GM19025 (cell line): ENCODE measurements at regions not wholly inside any gene's neighbourhood (a gene's known extent, or its start where the extent isn't known, plus 50 kb on each side); places are given as distances from the start of the nearest gene placed in this dataset.

Experiments used
- ATAC-seq: cut with Tn5 transposase; IDR thresholded peaks from one replicate; pipeline ENCODE4 v1.9.1; 2021; ENCODE audit warnings: mild to moderate bottlenecking, low read depth, moderate library complexity; ENCODE audit not compliant: unreplicated experiment

DNA sequence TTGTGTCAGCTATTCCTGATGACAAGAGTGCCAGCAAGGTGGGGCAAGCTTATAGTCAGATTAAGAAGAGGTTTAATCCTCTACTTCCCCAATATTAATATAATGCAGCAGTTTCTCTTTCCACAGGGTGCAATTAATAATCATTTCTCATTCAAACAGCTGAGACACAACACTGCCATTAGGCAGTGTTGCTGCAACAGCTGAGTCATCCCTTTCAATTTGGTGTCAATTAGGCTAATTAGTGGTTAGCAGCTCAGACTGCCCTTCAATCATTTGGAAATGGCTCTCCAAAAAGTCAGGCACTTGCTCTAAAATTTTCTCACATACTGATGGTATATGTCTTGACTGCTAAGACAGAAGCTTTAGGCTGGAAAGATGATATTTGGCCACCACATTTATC is 265.7 kb upstream of the FAM241A start:
- ATAC-seq, result no peak

DNA sequence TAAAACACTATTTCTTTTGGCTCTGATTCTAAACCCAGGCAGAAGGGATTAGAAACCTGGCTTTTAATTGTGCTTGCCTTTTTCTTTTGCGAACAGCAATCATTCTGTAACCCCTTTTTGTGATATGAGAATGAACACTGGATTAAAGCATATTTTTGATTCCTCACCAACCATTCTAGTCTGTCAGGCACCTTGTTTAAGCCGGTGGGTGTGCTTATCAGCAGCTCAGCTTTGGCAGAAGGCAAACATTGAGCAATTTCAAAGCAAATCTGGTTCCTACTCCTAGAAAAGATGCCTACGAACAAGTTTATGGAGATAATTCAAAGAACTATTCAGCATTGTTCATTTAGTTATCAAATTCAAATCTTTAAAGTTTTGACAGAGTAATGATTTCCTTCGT is 265.1 kb upstream of the FAM241A start:
- no peak for ATAC-seq

DNA sequence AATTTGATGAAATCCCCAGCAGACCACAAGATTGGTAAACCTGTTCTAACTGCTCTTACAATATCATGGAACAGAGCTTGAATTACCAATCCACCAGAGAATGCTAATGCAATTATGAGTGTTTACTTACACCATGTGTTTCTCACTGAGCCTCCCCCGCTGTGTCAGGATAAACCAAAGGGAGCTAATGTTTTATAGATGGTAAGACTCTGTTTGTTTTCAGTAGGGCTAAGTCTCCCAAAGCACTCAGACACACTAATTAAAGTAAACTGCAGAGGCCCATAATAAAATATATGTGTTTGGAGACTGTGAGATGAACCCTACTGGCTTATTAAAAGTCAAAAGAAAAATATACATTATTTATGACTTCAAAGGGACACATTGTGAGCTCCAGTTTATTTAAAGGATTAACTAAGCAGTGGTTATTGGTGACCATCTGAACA is 261.7 kb upstream of the FAM241A start:
- ATAC-seq, result no peak

DNA sequence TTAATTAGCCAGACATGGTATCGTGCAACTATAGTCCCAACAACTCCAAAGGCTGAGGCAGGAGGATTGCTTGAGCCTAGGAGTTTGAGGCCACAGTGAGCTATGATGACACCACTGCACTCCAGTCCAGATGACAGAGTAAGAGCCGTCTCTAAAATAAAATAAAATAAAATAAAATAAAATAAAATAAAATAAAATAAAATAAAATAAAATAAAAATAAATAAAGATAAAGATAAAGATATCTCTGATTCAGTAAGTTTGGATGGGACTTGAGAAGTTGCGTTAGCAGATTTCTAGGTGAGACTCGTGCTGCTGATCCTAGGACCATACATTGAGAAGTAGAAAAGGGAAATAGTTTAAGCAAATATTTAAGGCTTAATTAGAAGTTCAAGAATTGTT is 254.8 kb upstream of the FAM241A start:
- ATAC-seq, result no peak

DNA sequence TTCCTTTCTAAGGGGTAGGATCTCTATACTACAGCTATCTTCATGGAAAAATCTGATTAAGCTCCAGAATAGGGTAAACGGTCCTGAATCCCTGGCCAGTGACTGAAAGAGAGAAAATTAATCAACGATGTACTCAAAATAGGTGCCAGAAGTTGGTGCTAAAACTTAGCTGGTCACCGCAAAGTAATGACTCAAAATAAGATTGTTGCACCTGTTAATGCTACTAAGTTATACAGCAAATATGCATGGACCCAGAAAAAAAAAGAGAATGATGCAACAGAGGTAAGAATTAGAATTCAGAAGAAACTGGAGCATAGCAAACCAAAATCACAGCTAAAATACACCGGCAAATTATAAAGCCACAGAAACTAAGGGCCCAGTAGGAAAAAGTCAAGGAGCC is 239.7 kb upstream of the FAM241A start:
- ATAC-seq, result peak; percentile 53

DNA sequence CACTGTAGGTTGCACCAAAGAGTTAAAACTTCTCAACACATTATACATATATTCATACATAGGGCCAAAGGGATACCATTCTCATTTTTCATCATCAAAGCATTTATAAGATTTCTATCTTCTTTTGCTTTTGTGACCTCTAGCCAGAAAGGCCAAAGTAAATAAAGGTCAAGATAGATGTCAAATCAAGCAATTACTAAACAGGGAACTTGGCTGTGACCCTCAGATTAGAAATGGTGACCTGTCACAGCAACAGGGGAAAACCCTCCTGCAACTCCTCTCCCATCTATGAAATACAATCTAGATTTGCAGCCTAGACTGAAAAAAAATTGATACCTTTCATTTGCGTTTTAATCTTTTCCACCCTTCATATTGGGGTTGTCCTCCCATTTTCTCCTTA is 225.6 kb upstream of the FAM241A start:
- no peak for ATAC-seq

DNA sequence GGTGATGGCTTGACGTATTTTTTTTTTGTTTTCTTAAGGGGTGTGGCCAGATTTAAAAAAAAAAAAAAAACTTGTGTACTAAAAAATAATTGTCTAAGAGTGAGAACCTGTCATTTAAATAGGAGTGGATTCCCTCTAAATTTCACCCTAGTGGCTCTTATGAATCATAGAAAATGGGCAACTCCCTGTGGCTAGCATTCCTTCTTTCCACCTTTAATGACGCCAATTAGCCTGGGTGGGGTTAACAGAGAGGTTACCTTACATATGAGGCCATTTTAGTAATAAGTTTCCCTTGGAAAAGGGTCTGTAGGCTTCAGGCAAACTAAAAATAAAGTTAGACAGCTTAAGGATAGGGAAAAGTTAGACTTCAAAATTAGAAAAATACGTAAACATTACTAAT is 223.5 kb upstream of the FAM241A start:
- ATAC-seq, result no peak

DNA sequence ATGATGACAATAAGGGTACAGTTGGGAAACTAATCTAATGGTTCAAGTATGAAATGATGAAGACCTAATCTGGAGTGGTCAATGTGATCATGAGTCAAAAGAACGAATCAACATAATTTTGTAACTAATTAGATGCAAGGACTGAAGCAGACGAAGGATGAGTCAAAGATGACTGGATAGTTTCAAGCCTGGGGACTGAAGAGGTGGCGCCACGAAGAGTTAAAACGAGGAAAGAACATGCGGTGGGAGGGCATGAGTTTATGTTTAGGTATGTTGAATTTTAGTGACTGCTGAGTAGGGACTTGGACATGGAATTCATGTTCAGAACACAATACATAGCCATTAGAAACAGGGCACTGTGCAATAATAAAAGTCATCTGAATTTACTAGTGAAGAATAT is 221.5 kb upstream of the FAM241A start:
- ATAC-seq, result no peak

DNA sequence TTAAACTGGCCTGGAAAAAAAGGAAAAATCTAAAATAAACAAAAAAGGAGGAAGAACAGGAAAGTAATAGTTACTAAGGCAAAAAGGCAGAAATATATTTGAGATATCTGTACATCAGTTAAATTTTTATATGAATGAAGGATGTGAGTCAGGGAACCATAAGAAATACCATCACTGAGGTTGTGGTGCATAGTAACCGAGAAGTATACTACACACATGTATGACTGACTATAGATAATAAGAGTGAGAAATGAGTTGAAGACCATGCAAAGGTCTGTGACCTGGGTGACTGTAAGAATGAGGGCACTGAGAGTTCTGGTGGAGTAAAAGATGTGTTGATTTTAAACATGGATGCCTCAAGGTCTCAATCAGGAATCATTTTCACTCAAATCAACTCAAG is 220.6 kb upstream of the FAM241A start:
- no peak for ATAC-seq

DNA sequence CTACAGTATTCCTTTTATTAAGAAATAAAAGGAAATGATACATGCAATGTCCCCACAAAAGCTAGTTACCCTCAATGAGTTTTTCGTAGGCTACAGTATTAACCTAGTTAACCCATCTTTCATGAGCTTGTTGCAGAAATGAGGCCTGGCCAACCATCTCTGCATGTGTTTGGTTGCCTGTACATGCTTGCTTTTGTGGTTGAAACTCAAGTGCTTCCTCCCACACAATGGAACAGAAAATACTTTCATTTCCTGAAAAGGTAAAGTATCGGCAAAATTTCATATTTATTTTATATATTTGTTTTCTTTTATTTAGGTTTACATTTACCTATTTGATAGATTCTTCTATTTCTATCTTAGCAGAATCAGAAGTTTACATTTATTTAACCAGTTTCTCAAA is 214.6 kb upstream of the FAM241A start:
- peak; percentile 91 for ATAC-seq

DNA sequence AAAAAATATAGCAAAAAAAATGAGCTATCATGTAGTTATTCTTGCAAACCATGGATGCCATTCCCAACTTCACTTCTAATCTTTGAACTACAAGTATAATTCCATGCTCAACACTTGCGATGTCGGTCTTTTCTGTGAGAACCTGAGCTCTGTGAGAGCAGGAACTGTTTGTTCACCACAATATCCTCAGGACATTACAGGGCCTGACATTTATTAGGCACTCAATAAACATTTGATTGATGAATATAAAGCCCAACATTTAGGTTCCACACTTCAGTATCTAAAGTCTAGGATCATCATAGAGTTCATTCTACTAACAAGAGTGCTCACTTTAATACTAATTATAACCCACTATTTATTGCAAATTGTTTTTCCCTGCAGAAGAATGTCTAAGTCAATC is 211.6 kb upstream of the FAM241A start:
- no peak for ATAC-seq

DNA sequence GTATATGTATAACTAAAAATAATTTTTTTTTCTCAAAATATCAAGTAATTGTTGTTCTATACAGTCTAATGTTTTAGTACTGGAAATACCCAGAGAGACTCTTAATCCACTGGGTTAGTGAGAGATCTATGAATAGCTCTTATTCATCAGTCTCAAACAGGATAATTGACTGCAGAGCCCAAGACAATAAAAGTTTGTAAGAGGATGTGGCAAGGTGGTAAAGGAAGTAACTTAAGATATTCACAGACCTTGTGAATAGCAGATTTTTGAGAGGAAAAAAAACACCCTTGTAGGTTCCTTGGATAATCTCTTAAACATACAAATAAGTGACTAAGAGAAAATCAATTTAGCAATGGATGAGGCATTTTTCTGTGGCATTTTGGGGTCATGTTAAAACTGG is 210.9 kb upstream of the FAM241A start:
- ATAC-seq, result no peak

DNA sequence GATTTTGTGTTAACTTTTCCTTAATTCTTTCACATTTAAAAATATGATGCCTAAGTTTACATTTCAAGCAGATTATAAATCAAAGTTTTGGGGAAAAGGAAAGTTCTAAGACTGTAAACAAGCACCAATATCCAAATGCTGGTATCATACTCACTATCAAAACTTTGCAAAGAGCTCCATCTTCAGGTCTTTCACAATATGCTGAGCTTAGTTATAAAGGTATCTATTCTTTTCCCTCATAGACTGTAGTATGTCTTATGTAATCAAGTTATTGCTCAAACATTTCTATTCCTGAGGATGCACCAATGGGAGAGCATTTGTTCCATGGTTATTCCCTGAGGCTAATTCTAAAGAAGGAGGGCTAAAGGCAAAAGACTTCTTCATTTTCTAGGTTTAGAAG is 207.9 kb upstream of the FAM241A start:
- peak; percentile 64 for ATAC-seq

DNA sequence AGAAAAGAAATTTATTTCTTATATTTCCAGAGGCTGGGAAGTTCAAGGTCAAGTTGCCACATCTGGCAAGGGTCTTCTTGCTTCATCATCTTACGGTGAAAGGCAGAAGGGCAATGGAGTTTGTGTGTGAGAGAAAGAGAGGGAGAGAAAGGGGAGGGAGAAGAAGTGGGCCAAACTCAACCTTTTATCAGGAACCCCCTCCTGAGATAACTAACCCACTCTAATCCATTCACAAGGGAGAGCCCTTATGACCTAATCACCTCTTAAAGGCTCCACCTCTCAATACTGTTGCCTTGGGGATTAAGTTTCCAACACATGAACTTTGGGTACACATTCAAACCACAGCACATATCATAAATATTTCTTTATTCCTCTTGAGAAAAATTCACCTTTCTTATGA is 203.3 kb upstream of the FAM241A start:
- ATAC-seq, result no peak

DNA sequence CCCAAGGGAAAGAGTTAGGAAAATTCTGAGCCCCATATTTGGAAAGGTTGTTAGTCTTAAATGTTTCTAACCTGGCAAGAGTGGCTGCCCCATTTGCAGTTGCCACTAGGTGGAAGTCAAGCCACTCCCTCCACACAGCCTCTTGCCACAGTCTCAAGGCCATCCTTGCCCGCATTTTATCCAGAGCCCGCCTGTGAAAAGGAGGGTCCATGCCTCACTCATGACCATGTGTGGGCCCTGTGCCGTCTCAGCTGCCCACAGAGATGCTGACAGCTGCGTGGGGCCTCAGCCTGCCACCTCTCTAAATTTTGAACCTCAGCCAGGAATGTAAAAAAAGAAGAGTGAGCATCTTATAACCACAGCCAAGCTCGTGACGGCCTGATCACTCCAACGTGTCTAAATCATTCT is 201.5 kb upstream of the FAM241A start:
- peak; percentile 84 for ATAC-seq

DNA sequence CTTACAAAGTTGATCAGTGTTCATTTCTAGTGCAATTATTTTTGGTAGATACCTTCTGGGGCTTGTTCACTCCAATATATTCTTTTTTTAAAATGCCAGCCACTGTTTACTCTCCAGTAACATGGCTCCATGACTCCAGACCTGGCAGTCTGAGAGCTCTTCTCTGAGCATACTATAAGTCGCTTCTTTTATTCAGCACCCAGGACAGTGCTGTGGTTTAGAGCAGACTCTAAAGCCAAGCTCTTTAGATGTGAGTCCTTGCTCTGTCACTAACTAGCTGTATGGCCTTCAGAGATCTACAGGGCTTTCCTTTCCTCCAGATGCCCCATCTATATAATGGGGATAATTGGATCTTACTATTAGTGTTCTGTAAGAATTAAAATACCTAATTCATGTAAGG is 200.2 kb upstream of the FAM241A start:
- no peak for ATAC-seq

DNA sequence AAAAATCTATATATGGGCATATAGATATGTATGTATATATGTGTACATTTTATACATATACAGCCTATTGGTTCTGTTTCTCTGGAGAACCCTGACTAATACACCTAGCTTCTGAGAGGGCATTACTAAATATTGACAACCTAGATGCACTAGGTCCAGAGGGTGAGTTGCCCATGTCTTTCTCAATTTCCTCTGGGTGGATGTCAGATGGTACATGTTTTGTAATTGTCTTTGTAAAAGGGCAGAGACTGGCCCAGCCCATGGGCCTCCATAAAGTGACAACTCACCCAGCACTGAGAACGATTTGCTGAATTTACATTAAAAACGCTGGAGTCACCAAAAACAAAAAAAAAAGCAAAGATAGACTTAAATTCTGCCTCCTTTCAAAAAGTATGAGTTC is 198.5 kb upstream of the FAM241A start:
- ATAC-seq, result no peak

DNA sequence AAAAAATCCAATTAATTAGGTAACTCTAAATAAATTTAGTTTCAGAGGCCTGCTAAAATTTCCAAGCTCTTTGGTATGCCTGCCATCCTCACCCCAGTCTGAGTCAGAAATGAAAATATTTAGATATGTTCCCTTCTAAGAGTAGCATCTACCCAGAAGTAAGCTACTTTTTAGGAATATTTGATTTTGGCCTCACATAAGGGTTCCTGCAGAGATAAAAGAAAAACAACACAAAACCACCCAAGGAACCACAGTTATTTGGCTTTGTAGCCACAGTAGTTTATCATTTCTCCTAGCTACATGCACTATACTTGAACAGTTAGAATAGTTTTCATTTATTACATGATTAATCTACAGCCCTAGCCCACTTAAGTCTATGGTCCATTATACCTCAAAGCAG is 192.6 kb upstream of the FAM241A start:
- no peak for ATAC-seq

DNA sequence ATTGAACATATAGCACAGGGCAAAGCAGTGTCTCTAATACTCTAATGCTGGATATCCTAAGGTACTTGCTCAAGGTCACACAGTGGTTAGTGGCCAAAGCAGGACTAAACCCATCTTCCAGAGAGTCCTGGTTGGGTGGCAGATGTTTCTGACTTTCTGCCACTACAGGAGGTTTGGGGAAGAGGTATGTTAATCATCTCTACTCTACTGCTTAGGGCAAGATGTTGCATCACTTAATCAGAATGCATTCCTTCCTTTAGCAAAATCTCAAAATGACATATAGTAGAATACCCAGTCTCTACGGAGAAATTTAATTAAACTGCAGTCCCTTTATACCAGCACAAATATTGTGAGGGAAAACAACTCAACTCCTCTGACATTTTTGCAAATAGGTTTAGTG is 190.7 kb upstream of the FAM241A start:
- ATAC-seq, result no peak

DNA sequence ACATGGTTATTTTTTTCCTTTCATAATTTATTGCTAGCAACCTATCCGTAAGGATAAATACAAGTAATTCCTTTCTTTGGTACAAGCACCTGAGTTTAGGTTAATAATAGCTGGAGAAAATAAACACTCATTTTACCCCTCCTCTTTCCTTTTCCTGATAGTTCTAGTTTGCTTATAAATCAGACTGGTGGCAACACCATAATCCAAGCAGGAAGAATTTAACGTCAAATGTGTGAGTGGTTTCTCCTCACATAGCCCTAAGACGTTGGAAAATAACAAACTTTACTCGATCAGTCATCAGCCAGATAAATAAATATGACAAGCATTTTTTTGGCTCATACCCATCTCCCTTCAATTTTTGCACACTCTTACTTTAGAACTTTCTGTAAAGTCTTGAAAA is 190.3 kb upstream of the FAM241A start:
- no peak for ATAC-seq

DNA sequence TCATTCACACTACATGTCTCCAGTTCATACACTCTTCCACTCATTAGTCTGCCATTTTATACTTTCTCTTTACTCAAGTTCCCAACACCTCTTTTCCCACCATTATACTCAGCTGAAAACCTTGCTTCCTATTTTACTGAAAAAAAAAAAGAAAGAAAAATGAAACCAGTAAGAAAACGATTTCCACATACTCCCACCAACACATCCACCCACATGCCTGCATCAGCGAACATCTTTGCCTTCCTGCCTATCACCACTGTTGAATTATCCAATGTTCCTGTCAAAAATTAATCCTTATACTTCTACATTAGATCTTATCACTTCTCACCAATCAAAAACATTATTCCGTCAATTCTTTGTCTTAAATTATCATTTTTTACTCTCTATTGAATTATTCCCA is 188.1 kb upstream of the FAM241A start:
- no peak for ATAC-seq

DNA sequence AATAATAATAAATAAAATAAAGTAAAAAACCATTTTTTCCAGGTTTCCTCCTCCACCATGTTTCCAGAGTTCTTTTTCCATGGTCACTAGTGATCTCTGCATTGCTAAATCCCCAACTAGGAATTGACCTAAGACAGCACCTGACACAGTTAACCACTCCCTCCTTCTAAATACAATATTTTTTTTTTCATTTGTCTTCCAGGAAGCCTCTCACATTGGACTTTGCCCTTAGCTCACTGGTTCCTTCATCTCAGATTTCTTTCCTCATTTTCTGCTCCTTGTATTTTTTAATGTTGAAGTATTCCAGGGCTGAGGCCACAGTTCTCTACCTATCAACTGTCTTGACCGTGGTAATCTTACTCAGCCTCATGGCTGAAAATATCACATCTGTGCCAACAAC is 187.3 kb upstream of the FAM241A start:
- no peak for ATAC-seq

DNA sequence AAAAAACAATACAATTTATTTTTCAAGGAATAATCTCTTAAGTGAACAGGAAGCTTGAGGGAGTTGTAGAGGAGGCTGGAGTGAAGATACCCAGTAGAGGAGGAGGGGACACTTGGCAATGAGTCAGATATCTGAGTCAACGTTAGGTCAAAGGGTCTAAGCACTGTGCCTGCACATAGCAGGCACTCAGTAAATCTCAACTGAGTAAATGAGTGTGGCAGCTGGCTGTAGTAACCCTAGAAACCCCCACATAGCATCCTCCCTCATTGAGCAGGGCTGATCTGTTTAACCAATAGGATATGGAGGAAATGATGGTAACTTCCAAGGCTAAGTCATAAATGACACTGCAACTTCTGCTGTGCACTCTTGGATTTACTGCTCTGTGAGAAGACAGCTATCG is 186.0 kb upstream of the FAM241A start:
- peak; percentile 23 for ATAC-seq

DNA sequence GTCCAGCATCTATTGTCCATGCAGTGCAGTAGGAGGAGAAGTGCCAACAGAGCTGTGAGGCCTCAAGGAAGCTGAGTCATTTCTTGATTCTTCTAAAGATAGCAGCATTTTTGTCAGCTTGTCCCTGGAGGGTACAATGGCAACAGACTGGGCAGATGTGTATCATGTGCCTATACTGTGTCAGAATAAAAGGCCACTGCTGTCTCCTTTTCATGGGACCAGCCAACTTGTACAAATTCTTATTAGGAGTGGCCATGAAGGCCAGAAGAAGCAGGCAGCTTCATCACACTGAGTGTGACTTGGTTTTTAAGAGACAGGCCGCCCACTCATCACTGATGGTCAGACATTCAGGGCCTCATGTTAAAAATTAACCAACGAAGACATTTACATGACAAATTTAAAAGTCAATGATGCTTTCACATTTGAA is 185.0 kb upstream of the FAM241A start:
- ATAC-seq, result peak; percentile 90
